ENCODE measurements at regions not wholly inside any gene's neighbourhood (a gene's known extent, or its start where the extent isn't known, plus 50 kb on each side); places are given as distances from the start of the nearest gene placed in this dataset.
"Not testable (repeated sequence)": the region's sequence is repeated elsewhere in the genome, so short reads cannot be mapped to it uniquely, and the experiment has no call there.

DNA sequence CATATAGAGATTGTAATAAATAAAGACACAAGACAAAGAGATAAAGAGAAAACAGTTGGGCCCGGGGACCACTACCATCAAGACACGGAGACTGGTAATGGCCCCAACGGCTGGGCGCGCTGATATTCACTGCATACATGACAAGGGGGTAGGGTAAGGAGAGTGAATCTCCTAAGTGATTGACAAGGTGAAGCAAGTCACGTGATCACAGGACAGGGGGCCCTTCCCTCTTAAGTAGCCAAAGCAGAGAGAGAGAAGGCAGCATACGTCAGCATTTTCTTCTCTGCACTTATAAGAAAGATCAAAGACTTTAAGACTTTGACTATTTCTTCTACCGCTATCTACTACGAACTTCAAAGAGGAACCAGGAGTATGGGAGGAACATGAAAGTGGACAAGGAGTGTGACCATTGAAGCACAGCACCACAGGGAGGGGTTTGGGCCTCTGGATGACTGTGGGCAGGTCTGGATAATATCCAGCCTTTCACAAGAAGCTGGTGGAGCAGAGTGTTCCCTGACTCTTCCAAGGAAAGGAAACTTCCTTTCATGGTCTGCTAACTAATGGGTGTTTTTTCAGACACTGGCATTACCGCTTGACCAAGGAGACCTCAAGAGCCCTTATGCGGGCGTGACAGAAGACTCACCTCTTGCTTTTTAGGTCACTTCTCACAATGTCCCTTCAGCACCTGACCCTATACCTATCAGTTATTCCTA, 75.6 kb downstream of the MRPL39 start:
- in situ Hi-C loops (cut with HindIII; ENCODE audit: low pct_ligation_motif_present, low pct_unique_long_range_greater_than_20kb, low sequenced_read_pairs): not testable (repeated sequence)

DNA sequence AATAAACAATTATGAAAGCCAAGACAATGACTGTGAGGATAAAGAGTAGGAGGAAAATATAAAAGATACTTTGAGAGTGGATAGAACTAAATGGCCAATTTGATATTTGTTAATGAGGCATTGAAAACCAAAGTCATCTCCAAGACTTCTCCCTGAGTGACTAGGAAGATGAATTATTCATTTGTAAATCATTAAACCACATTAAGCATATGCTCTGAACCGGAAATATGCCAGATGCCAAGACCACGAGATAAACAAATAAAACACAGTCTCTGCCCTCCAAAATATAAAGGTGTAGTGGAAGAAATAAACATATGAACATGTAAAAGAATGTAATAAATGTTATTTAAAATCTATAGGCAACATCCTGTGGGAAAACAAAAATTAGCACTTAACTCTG, 78.8 kb downstream of the MRPL39 start:
- peak; percentile 20 for DNase-seq
- in situ Hi-C loops (cut with HindIII; ENCODE audit: low pct_ligation_motif_present, low pct_unique_long_range_greater_than_20kb, low sequenced_read_pairs): no loop called here

More for the DNA sequence above, 75.6 kb downstream of the MRPL39 start:
- not testable (repeated sequence) for DNase-seq

DNA sequence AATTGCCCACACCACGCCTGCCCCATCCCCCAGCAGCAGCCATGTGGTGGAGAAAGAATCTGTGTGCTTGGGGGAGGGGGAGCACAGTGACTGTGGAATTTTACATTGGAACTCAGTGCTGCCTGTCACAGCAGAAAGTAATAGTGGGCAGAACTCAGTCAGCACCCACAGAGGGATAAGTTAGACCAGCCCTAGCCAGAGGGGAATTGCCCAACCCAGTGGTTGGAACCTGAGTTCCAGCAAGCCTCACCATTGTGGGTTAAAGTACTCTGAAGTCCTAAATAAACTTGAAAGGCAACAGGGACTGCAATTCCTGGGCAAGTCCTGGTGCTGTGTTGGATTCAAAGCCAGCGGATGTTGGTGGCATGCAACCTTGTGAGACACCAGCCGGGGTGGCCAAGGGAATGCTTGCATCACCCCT, 88.8 kb downstream of the MRPL39 start:
- in situ Hi-C loops (cut with HindIII; ENCODE audit: low pct_ligation_motif_present, low pct_unique_long_range_greater_than_20kb, low sequenced_read_pairs): no loop called here
- DNase-seq: no peak

DNA sequence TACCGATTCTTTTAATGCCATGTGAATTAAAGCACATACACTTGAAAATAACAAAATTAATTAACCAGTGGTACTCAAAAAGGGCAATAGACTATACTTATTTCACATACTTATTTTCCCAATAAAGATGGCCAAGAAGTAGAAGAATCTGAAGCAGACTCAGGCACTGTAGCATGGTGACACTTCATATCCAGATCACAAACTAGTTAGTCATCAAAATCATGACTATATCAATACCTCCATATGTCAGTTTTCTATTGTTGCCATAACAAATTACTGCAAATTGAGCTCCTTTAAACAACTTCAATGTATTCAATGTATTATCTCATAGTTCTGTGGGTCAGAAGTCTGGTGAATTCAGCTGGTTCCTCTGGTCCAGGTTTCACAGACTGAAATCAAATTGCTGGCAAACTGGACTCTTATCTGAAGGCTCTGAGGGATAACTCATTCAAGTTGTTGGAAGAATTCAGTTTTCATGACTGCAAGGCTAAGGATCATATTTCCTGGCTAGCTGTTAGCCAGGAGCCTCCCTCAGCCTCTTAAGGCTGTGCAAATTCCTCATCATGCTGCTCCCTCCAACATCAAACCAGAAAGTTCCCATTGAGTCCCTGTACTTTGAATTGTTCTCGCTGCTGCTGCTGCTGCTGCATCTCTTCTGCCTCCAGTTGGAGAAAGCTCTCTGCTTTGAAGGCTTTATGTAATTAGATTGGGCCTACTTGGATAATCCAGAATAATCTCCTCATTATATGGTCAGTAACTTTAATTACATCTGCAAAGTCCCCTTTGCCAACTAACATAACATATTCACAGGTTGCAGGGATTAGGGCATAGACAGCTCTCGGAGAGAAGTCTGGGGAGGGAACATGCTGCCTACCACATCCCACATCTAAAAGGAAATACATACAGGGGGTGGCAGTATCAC, 91.5 kb downstream of the MRPL39 start:
- in situ Hi-C loops (cut with HindIII; ENCODE audit: low pct_ligation_motif_present, low pct_unique_long_range_greater_than_20kb, low sequenced_read_pairs): no loop called here
- DNase-seq: no peak

DNA sequence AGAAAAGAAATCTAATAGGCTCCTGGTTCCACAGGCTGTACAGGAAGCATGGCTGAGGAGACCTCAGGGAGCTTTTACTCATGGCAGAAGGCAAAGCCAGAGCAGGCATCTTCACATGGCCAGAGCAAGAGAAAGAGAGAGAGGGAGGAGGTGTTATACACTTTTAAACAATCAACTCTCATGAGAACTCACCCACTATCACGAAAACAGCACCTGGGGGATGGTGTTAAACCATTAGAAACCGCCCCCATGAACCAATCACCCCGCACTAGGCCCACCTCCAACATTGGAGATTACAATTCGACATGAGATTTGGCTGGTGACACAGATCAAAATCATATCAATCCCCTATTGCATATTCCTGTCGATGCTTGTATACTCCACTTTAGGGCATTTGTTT, 93.5 kb downstream of the MRPL39 start:
- DNase-seq: no peak
- in situ Hi-C loops (cut with HindIII; ENCODE audit: low pct_ligation_motif_present, low pct_unique_long_range_greater_than_20kb, low sequenced_read_pairs): no loop called here

DNA sequence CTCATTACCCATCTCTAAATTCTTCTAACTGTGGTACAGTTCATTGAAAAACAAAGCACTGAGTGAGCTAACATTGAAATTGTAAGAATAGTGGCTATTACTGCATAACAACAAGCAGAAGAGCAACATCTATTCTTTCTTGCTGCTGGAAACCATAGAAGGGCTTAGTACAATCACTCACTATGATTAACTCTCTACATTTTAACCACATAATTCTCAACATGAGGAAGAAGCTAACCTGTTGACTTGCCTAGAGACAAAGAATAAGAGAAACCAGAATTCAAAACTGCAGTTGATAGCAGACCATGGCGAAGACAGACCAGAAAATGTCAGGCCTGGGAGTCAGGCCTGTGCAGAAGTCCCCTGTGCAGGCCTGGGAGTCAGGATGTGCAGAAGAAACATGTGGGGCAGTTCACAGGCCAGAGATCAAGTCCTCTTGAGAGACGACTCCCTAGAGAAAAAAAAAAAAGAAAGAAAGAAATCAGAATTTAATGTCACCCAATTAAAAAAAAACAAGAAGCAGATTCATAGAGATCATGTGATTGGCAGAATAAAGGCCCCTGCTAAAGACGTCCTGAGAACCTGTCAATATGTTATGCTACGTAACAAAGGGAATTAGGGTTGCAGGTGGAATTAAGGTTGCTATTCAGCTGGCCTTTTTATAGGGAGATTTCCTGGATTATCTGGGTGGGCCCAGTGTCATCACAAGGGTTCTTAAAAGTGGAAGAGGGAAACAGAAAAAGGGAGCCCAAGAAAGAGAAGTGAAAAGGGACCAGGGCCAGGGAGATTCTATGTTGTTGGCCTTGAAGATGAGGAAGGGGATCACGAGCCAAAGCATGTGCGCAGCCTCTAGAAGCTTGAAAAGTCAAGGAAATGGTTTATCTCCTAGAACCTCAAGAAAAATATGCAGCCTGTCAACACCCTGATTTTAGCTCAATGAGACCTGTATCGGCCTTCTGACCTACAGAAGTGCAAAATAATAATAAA, 94.9 kb downstream of the MRPL39 start:
- in situ Hi-C loops (cut with HindIII; ENCODE audit: low pct_ligation_motif_present, low pct_unique_long_range_greater_than_20kb, low sequenced_read_pairs): no loop called here
- DNase-seq: no peak

DNA sequence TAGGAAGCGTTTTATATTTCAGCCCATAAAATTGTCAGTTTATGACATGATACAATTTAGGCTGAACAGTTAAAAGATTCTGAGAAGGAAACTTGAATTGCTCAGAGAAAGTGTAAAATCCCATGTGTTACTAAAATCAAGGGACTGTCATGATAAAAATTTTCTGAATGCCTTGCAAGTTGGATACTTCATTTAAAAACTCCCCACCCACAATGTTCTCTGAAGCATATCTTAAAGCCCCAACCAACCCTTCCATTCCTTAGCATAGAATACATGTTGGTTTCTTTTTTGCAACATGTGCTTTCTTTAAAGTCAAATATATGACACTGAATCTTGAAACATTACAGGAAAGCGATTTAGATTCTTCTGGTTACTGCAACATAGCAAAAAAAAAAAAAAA, 97.4 kb downstream of the MRPL39 start:
- in situ Hi-C loops (cut with HindIII; ENCODE audit: low pct_ligation_motif_present, low pct_unique_long_range_greater_than_20kb, low sequenced_read_pairs): no loop called here

DNA sequence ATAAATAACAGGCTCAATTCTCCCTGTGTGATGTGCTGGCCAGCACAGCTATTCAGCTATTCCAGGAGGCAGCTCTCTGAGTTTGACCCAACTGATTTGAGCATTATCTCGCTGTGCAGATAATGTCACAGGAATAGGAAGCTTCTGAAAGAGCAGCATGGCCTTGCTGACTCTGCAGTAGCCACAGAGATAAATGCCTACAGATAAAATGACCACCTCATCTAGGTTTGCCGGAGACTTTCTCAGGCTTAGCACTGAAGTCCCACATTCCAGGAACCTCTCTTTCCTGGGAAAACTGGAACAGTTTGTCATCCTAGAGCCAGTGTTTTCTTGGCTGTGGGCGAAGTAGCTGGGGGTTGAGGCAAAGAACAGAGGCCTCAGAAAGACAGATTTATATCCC, 98.9 kb downstream of the MRPL39 start:
- in situ Hi-C loops (cut with HindIII; ENCODE audit: low pct_ligation_motif_present, low pct_unique_long_range_greater_than_20kb, low sequenced_read_pairs): no loop called here
- no peak for DNase-seq

More for the DNA sequence above, 97.4 kb downstream of the MRPL39 start:
- DNase-seq: no peak

DNA sequence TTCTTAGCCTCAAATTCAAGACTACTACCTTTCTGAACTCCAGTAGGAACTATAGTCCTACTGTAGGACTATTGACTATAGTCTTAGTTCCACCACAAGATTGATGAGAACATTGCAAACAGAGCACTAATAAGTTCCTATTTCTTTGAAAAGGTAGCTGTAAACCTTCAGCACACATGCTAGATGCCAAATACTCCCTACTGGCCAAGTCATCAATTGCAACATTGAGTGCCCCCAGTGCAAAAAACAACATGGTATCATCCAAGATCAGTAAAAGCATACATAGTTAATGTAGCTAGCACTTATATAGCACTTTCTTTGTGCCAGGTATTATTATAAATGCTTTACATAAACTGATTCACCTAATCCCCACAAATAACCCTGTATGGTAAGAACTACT, 99.8 kb downstream of the MRPL39 start:
- no peak for DNase-seq

DNA sequence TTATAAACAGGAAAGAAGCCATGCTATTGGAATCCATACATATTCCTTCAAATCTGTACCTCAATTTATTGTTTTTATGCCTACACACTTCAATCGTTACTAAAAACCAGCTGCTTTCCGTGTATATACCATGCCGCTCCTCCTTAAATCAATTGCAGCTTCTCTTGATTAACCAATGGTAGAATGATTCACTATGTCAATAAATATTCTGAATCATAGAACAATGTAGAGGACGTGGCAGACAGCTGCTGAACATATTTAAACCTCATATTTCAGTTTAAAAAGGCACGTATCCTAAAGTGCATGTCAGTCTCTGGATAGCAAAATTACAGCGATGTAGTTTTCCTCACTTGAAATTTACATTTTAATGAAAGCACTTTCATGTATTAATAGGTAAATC, 100.4 kb downstream of the MRPL39 start:
- DNase-seq: no peak
- in situ Hi-C loops (cut with HindIII; ENCODE audit: low pct_ligation_motif_present, low pct_unique_long_range_greater_than_20kb, low sequenced_read_pairs): no loop called here

More for the DNA sequence above, 99.8 kb downstream of the MRPL39 start:
- in situ Hi-C loops (cut with HindIII; ENCODE audit: low pct_ligation_motif_present, low pct_unique_long_range_greater_than_20kb, low sequenced_read_pairs): no loop called here

DNA sequence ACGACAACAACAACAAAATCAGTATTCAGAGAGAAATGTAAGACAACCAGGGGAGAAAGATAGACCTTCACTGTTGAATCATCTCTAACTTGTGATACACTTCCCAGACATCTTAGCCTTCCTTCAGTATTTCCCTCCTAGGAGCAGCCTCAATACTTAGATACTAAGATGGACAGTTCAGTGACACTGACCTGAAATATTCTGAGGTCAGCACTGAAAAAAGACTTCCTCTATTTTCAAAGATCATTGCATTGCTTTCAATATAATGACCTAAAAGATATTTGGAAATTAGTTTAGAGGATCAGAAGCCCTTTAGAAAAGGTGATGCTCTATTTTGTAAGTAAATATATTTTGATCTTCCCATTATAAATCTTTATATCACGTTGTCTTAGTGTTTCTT, 101.0 kb downstream of the MRPL39 start:
- in situ Hi-C loops (cut with HindIII; ENCODE audit: low pct_ligation_motif_present, low pct_unique_long_range_greater_than_20kb, low sequenced_read_pairs): no loop called here
- DNase-seq: no peak

DNA sequence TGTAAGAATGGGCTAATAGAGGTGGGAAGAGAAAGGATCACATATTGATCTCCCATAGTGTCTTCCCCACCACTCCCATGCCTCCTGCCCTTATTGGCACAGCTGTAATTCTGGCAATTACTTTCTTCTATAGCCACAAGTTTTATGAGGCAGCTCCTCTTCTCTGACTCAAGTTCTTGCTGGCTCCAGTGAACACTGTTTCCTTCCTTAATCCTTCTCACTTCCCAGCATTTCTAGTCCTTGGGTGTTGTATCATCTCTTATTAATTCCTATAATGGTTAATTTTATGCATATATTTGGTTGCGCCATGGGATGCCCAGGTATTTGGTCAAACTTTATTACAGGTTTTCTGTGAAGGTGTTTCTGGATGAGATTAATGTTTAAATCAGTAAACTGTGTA, 103.3 kb downstream of the MRPL39 start:
- in situ Hi-C loops (cut with HindIII; ENCODE audit: low pct_ligation_motif_present, low pct_unique_long_range_greater_than_20kb, low sequenced_read_pairs): no loop called here
- no peak for DNase-seq

DNA sequence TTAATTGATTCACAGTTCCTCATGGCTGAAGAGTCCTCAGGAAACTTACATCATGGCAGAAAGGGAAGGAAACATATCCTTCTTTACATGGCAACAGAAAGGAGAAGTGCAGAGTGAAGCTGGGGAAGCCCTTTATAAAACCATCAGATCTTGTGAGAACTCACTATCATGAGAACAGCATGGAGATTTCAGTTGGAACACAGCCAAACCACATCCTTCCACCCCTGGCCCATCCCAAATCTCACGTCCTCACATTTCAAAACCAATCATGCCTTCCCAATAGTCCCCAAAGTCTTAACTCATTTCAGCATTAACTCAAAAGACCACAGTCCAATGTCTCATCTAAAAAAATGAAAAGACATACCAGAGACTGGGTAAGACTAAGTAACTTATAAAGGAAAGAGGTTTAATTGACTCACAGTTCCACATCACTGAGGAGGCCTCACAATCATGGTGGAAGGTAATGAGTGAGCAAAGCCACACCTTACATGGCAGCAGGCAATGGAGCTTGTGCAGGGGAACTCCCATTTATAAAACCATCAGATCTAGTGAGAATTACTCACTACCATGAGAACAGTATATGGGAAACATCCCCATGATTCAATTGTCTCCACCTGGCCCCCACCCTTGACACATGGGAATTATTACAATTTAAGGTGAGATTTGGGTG, 105.2 kb downstream of the MRPL39 start:
- DNase-seq: peak; percentile 8
- in situ Hi-C loops (cut with HindIII; ENCODE audit: low pct_ligation_motif_present, low pct_unique_long_range_greater_than_20kb, low sequenced_read_pairs): no loop called here

DNA sequence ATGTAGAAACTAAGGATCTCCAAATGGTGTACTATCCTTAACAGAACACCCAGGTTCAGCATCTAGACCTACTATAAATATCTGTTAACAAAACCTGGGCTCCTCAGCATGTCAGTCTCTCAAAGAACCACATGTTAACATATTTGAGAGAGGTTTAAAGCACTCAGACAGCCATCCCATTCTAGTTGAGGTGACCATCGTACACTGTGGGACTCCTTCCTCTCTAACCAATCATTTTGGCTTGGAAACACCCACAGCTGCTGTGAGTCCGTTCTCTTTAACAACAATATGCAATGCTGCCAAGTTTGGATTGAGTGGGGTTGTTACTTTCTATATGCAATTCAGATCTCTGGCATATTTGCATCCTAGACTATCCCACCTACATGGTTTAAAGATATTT, 105.8 kb downstream of the MRPL39 start:
- in situ Hi-C loops (cut with HindIII; ENCODE audit: low pct_ligation_motif_present, low pct_unique_long_range_greater_than_20kb, low sequenced_read_pairs): no loop called here

DNA sequence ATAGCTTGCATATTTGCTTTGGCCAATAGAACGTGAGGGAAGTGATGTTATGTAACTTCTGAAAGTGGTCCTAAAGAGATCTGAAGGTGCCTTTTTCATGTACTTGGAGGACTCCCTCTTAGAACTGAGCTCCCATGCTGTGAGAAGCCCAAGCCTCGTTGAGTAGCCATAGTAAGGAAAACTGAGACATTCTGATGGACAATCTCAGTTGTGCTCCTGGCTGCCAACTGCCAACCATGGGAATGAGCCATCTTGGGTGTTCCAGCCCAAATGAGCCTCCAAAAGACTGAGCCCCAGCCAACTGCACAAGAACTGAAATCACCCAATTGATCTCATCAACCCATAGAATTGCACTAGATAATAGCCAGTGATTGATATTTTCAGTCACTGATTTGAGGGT, 106.7 kb downstream of the MRPL39 start:
- in situ Hi-C loops (cut with HindIII; ENCODE audit: low pct_ligation_motif_present, low pct_unique_long_range_greater_than_20kb, low sequenced_read_pairs): no loop called here

More for the DNA sequence above, 105.8 kb downstream of the MRPL39 start:
- no peak for DNase-seq

DNA sequence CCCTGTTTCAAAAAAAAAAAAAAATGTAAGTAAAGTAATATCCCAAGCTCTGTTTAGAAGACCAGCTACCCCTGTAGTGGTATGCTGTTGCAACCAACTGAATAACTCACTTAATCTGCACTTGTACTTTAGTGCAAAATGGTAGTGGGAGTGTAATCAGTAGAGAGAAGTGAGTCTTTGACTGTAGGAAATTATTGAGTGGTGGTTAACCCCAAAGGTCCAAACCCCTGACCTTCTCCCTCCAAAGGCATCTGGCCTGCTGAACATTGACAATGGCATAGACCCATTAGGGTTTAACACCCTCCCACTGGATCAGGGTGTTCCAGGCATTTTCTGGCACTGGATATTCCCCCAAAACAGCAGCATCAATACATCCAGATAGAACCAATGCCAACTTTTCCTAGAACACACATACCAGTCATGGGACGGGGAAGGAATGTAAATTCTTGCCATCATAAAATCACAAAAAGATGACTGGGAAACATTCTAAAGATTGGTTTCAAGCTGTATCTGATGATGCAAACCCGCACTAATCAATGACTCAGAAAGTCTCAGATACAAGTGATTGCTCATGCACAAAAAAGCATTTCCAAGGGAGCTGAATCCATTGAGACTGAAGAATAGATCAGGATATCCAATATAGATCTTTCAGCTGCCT, 110.3 kb downstream of the MRPL39 start:
- in situ Hi-C loops (cut with HindIII; ENCODE audit: low pct_ligation_motif_present, low pct_unique_long_range_greater_than_20kb, low sequenced_read_pairs): no loop called here
- DNase-seq: peak; percentile 89

More for the DNA sequence above, 106.7 kb downstream of the MRPL39 start:
- no peak for DNase-seq

DNA sequence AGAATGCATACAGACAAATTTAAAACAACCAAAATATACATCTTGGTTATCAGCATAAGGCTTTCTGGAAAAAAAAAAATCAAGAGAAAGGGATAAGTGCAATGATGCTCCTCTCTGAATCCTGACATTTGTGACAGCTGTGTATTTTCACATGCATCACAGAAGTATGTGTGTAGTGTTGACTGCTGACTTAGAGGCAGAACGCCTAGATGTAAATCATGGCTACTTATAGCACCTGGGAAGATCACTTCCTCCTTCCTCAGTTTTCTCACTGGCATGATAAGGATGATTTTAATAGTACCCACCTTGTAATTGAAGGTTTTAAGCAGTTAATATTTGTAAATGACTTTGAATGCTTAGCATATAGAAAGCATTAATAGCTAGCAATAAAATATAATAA, 112.5 kb downstream of the MRPL39 start:
- no peak for DNase-seq
- in situ Hi-C loops (cut with HindIII; ENCODE audit: low pct_ligation_motif_present, low pct_unique_long_range_greater_than_20kb, low sequenced_read_pairs): no loop called here

DNA sequence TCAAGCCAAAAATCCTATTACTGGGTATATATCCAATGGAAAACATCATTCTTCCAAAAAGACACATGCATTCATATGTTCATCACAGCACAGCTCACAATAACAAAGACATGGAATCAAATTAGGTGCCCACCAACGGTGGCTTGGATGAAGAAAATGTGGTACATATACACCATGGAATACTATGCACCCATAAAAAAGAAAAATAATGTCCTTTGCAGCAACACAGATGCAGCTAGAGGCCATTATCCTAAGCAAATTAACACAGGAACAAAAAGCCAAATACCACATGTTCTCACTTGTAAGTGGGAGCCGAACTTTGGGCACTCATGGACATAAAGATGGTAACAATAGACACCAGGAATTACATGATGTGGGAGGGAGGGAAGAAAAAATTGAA, 113.6 kb downstream of the MRPL39 start:
- DNase-seq: no peak
- in situ Hi-C loops (cut with HindIII; ENCODE audit: low pct_ligation_motif_present, low pct_unique_long_range_greater_than_20kb, low sequenced_read_pairs): no loop called here

Measured in ACHN (cell line).